ENCODE measurements at regions not wholly inside any gene's neighbourhood (a gene's known extent, or its start where the extent isn't known, plus 50 kb on each side); places are given as distances from the start of the nearest gene placed in this dataset.

GRCh38 chr4:67030636-67031035 lies 514.7 kb downstream of the CENPC start:
- no peak for TF ChIP-seq CTCF (conservative IDR thresholded peaks at IDR 0.05; ENCODE audit: low read length)
- TF ChIP-seq EZH2phosphoT487 (IDR thresholded peaks at IDR 0.05; ENCODE audit: borderline replicate concordance), result no peak
